KG1 (cell line): ENCODE measurements at regions not wholly inside any gene's neighbourhood (a gene's known extent, or its start where the extent isn't known, plus 50 kb on each side); places are given as distances from the start of the nearest gene placed in this dataset.
A peak's percentile ranks its signal among the peaks of the same experiment; 100 is the strongest.

Experiments used
- DNase-seq: peaks from one replicate; lab custom pipeline; 2025; lab: John Stamatoyannopoulos, UW

GRCh38 chr2:6744038-6744437 lies 121.7 kb downstream of the CMPK2 start:
- DNase-seq = no peak

- no peak for DNase-seq
Measured at GRCh38 chr2:6747433-6747832, 118.3 kb downstream of the CMPK2 start.

GRCh38 chr2:6748406-6749067 lies 117.2 kb downstream of the CMPK2 start:
- DNase-seq = no peak

GRCh38 chr2:6749962-6750361 lies 115.7 kb downstream of the CMPK2 start:
- DNase-seq = no peak

GRCh38 chr2:6750411-6751158 lies 115.1 kb downstream of the CMPK2 start:
- no peak for DNase-seq

GRCh38 chr2:6754419-6754818 lies 111.3 kb downstream of the CMPK2 start:
- DNase-seq = no peak

GRCh38 chr2:6755456-6755855 lies 110.3 kb downstream of the CMPK2 start:
- no peak for DNase-seq

GRCh38 chr2:6757215-6757614 lies 108.5 kb downstream of the CMPK2 start:
- no peak for DNase-seq

- no peak for DNase-seq
Measured at GRCh38 chr2:6759689-6760088, 106.0 kb downstream of the CMPK2 start.

- no peak for DNase-seq
Measured at GRCh38 chr2:6760132-6760531, 105.6 kb downstream of the CMPK2 start.

GRCh38 chr2:6764968-6765723 lies 100.6 kb downstream of the CMPK2 start:
- no peak for DNase-seq

- no peak for DNase-seq
Measured at GRCh38 chr2:6769346-6769745, 96.4 kb downstream of the CMPK2 start.

GRCh38 chr2:6770006-6770405 lies 95.7 kb downstream of the CMPK2 start:
- DNase-seq = no peak

GRCh38 chr2:6771634-6772611 lies 93.8 kb downstream of the CMPK2 start:
- no peak for DNase-seq

- DNase-seq = peak; percentile 57
Measured at GRCh38 chr2:6773007-6773693, 92.6 kb downstream of the CMPK2 start.

- DNase-seq = no peak
Measured at GRCh38 chr2:6773694-6774044, 92.0 kb downstream of the CMPK2 start.

- no peak for DNase-seq
Measured at GRCh38 chr2:6776125-6776524, 89.6 kb downstream of the CMPK2 start.

- no peak for DNase-seq
Measured at GRCh38 chr2:6777626-6778025, 88.1 kb downstream of the CMPK2 start.

GRCh38 chr2:6780765-6781274 lies 84.9 kb downstream of the CMPK2 start:
- peak; percentile 66 for DNase-seq

- DNase-seq = no peak
Measured at GRCh38 chr2:6782517-6783237, 83.0 kb downstream of the CMPK2 start.
